GM21526 (cell line): ENCODE measurements at regions not wholly inside any gene's neighbourhood (a gene's known extent, or its start where the extent isn't known, plus 50 kb on each side); places are given as distances from the start of the nearest gene placed in this dataset.
"Not testable (repeated sequence)": the region's sequence is repeated elsewhere in the genome, so short reads cannot be mapped to it uniquely, and the experiment has no call there.

ENCODE experiments used
- ATAC-seq: cut with Tn5 transposase; IDR thresholded peaks from one replicate; pipeline ENCODE4 v1.9.1; 2021; ENCODE audit warnings: moderate library complexity; ENCODE audit not compliant: unreplicated experiment, low FRiP score

GRCh38 chr15:46879032-46879770, 838.1 kb upstream of the SEMA6D start:
- no peak for ATAC-seq

DNA sequence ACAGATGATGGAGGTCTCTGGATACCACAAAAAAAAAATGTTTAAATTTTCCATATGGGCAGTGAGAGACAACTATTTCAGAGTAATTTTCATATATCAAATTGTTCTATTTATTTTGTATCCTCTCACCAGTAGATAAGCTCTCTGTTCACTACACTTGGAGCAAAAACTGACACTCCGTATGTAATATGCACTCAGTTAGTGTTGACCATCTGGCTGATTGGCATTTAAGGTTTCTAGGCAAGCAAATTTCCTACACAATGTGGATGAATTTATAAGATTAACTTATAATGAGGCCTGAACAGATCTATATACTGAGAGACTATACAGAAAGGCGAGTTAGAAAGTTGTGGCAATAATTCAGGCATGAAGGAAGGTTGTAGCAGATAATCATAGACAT, 836.5 kb upstream of the SEMA6D start:
- no peak for ATAC-seq

DNA sequence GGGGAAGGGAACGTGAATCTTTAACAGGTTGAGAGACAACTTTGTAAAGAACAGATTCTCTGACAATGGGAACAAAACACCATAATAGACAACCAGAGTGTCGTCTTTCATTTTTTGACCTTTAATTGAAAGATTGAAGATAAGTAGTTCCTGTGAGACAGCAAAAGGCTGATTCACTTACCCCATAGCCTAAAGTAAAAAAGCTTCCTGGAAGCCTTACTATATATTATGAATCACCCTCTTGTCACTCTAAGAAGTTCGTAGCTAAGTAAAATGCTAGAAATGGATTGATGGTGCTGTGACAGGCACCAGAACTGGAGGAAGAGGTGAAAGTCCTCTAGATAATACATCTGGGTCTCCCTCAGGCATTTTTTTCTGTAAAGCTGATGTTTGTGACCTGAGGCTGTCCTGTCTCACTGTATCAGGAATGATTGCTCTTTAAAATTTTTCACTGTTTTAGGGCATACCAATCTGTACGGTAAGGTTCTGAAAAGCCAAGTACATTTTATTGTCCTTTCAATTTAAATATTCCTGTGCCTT, 824.6 kb upstream of the SEMA6D start:
- no peak for ATAC-seq

DNA sequence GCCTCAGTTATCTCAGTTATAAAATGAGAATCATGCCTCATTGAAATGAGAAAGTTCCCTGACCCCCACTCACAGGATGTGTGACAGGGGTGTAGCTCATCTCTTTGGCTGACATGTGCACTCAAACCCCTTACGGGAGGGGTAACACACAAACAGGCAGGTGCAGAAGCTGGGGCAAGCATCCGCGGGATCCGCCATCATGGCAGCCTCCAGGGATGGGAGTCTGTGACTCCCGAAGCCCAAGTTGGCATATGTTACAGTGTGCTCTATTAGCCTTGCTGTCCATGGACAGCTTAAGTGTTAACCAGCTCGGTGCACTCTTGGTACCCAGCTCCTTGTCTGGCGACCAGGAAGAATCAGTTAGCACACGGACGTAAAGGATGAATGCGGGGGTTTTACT, 822.7 kb upstream of the SEMA6D start:
- no peak for ATAC-seq

GRCh38 chr15:46897266-46897665, 820.0 kb upstream of the SEMA6D start:
- no peak for ATAC-seq

DNA sequence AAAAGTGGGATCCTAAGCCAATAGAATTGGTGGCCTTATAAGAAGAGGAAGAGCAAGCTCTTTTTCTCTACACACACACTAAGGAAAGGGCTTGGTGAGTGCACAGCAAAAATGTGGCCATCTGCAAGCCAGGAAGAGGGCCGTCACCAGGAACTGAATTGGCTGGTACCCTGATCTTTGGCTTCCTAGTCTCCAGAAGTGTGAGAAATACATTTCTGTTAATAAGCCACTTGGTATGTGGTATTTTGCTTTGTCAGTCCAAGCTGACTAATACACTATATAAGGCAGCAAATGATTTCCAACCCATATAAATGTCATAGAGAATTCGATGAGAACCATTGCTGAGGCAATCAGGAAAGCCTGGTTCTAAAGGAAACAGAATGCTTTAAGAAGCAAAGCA, 816.3 kb upstream of the SEMA6D start:
- no peak for ATAC-seq

GRCh38 chr15:46917721-46918252, 799.5 kb upstream of the SEMA6D start:
- ATAC-seq = no peak

DNA sequence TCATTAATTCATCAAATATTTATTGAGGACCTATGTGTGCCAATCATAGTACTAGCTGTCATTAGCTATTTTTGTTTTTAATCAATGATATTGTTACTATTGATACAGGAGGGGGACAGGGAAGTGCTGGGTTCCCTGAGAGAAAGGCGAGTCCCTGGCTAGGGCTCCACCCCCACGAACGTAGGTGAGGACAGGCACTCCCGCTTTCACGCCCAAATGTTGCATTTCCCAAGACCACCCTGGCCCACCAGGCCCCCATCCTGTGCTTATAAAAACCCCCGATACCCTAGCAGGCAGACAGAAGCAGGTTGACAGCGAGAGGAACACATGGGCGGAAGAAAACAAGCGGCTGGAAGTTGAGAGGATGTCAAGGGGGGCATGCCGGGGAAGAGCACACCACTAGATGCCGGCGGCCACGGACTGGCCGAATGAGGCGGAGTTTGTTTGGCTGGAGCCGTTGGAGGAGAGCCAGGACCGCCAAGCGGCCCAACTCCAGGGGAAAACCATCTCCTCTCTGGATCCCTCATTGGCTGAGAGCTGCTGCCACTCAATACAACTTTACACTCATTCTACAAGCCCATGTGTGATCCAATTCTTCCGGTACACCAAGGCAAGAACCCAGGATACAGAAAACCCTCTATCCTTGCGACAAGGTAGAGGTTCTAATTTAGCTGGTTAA, 798.7 kb upstream of the SEMA6D start:
- no peak for ATAC-seq

DNA sequence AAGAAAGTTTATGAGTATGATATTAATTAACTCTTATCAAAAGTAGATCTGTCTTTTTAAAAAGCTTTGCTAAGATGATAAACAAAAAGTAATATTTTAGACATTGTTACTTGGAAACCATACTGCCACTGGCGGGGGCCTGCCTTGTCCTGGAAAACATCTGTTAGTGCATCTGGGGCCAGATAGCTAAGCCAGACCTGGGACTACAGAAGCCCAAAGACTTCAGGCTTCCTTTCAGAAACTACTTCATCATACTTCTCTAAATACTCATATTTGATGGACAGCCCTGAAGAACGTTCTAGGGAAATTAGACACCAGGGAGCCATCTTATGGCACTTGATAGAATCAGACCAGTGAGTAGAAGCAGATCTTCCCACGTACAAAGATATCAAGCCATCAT, 795.4 kb upstream of the SEMA6D start:
- no peak for ATAC-seq

- ATAC-seq = no peak
Measured at GRCh38 chr15:46930426-46930825, 786.9 kb upstream of the SEMA6D start.

DNA sequence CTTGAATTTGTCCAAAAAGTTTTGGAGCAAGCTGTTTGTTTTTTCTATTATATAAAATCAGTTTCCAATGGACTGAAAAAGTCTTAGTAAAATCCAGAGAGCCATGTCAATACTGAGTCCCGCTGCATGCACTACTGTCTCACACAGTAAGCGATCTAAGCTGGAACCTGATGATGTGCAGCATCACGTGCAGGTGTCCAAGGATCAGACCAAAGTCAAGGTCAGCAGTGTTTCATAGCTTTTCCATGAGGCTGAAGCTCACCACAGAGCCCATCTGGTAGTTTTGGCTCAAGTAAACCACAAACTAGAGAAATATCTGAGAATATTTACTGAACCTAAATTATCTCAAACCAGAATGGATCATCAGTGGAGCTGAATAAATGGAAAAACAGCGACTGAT, 784.0 kb upstream of the SEMA6D start:
- ATAC-seq = no peak

- no peak for ATAC-seq
Measured at GRCh38 chr15:46934851-46935250, 782.5 kb upstream of the SEMA6D start.

GRCh38 chr15:46938169-46938568, 779.1 kb upstream of the SEMA6D start:
- ATAC-seq = no peak

GRCh38 chr15:46941241-46941640, 776.1 kb upstream of the SEMA6D start:
- no peak for ATAC-seq

- no peak for ATAC-seq
Measured at GRCh38 chr15:46946953-46947352, 770.4 kb upstream of the SEMA6D start.

- ATAC-seq = no peak
Measured at GRCh38 chr15:46955576-46955975, 761.7 kb upstream of the SEMA6D start.

GRCh38 chr15:46956456-46956855, 760.8 kb upstream of the SEMA6D start:
- no peak for ATAC-seq

DNA sequence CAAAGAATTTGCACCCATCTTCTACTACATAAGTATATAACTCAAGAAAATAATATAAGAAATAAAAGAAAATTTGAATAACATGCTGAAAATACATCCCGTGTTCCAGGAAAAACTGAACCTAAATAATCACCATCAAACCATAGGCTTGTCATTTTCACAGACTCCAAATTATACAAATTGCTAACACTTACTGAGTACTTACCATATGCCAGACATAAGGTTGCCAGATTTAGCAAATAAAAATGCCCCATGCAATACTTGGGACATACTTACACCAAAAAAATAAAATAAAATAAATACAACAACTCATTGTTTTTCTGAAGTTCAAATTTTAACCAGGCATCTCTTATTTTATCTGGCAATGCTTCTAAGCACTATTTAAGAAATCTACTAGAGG, 760.4 kb upstream of the SEMA6D start:
- ATAC-seq = no peak

GRCh38 chr15:46960581-46960980, 756.7 kb upstream of the SEMA6D start:
- ATAC-seq = no peak

DNA sequence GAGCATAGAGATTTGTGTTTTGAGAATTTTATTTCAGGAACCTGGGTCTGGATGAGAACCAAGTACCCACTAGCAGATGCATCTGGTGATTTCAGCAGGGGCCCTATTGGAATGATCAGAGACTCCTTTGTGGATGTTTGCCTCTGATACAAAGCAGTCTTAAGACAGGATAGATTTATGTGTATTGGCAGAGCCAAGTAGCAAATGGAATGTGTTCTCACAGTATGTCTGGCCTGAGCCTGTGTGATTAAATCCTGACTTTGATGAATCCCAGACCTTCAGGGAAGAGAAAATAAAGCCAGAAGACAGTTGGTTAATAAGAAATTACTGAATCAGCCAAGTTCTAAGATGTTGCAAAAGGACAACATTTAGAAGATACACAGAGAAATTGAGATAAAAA, 755.5 kb upstream of the SEMA6D start:
- no peak for ATAC-seq

GRCh38 chr15:46988055-46988454, 729.2 kb upstream of the SEMA6D start:
- not testable (repeated sequence) for ATAC-seq

GRCh38 chr15:46996359-46996758, 720.9 kb upstream of the SEMA6D start:
- no peak for ATAC-seq
